Testis (tissue), 2 donors: ENCODE measurements at regions not wholly inside any gene's neighbourhood (a gene's known extent, or its start where the extent isn't known, plus 50 kb on each side); places are given as distances from the start of the nearest gene placed in this dataset.

Source experiments
- DNase-seq: peaks from one replicate; pipeline ENCODE4 v3.0.0-alpha.2; 2019
- H3K27ac ChIP-seq, 2 donors: fragments of 200-600 bp; sonication (generic); one replicate each; pipeline ENCODE4 v1.5.1; 2019
- H3K27me3 ChIP-seq: fragments of 200-600 bp; sonication (generic); one replicate; pipeline ENCODE4 v1.5.1; 2019
- H3K36me3 ChIP-seq: fragments of 200-600 bp; sonication (generic); one replicate; pipeline ENCODE4 v1.5.1; 2017; ENCODE audit warnings: low read depth; ENCODE audit errors: missing control alignments
- H3K4me1 ChIP-seq: fragments of 200-600 bp; sonication (generic); one replicate; pipeline ENCODE4 v1.5.1; 2019
- H3K4me3 ChIP-seq, 2 donors: fragments of 200-600 bp; sonication (generic); one replicate each; pipeline ENCODE4 v1.5.1; 2017 to 2019
- H3K9me3 ChIP-seq: fragments of 200-600 bp; sonication (generic); one replicate; pipeline ENCODE4 v1.5.1; 2017
- POLR2A ChIP-seq: fragments of 450-650 bp; IDR thresholded peaks from one replicate; pipeline ENCODE4 v1.6.1; 2017; ENCODE audit warnings: antibody characterized with exemption, mild to moderate bottlenecking, moderate library complexity
- WGBS, 2 donors: methylation state at CpG; one replicate each; pipeline ENCODE4 v1.1.5; 2018; 5-methylcytosine and 5-hydroxymethylcytosine counted together
- intact Hi-C: fragments of 100-400 bp; cut with DNase I; formaldehyde crosslinking; loops from one replicate; pipeline ENCODE4 v1.15.1; 2023; ENCODE audit warnings: low total_unique reads
- TF ChIP-seq, protein P1 (sequence below), 3 experiments: fragments of 450-650 bp in 2 of 3; fragments of 200-600 bp in 1 of 3; sonication (generic) in 1 of 3; IDR thresholded peaks; one replicate each; pipeline ENCODE4 v1.5.1; 2016 to 2019; ENCODE audit warnings: antibody characterized with exemption in 3 of 3, mild to moderate bottlenecking in 2 of 3, moderate library complexity in 1 of 3

DNA sequence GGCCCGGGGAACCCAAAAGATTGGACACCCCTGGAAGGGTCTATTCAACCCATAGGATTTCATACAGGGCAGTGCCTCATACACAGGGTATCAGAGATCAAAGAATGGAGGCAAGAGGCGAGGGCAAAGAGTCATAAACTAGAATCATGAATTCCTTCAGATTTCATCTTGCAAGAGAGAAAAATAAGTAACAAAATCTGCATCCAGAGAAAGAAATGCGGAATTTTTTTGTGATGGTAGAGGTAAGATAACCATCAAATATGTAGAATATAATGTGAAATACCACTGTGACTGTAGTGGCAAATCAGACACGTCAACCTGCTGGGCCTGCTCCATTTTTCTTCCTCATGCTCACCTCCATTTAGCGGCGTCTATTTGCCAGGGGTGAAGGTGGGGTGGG lies 143.6 kb downstream of the SNX18 start:
- intact Hi-C loops = no loop called here
- no peak overlapping the region for H3K4me3 ChIP-seq
- H3K27me3 ChIP-seq = no peaks in the 10 kb centered on the region
- H3K4me1 ChIP-seq = peaks cover 9% of the 10 kb centered on the region
- H3K9me3 ChIP-seq = no peaks in the 10 kb centered on the region
- TF ChIP-seq, protein P1, sequence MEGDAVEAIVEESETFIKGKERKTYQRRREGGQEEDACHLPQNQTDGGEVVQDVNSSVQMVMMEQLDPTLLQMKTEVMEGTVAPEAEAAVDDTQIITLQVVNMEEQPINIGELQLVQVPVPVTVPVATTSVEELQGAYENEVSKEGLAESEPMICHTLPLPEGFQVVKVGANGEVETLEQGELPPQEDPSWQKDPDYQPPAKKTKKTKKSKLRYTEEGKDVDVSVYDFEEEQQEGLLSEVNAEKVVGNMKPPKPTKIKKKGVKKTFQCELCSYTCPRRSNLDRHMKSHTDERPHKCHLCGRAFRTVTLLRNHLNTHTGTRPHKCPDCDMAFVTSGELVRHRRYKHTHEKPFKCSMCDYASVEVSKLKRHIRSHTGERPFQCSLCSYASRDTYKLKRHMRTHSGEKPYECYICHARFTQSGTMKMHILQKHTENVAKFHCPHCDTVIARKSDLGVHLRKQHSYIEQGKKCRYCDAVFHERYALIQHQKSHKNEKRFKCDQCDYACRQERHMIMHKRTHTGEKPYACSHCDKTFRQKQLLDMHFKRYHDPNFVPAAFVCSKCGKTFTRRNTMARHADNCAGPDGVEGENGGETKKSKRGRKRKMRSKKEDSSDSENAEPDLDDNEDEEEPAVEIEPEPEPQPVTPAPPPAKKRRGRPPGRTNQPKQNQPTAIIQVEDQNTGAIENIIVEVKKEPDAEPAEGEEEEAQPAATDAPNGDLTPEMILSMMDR (IDR thresholded peaks at IDR 0.05) = no peak
- no peak for TF ChIP-seq POLR2A
- no peaks in the 10 kb centered on the region for H3K36me3 ChIP-seq
- H3K27ac ChIP-seq = no peak overlapping the region
- no peak for DNase-seq
- 94 to 95% methylated on average over 6 of the region's 6 CpGs for WGBS, 2 donors

DNA sequence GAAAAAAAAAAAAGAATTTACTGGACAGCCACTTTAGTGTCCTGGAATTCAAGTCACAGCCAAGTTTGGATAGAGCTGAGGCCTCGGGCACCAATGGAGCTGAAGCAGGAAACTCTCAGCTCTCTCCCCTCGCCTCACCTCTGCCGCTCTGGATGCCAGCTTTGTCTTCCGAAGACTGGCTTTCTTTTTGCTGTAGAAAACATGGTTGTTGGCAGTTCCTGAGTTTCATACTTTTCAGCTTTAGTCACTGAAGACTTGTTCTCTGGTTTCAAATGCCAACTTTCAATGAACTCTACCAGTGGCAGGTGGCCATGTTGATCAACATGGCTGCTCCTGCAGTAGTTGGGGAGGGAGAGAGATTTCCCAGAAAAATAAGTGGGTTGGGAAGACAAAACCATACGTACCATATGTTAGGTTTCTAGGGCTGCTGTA lies 142.2 kb downstream of the SNX18 start:
- Histone ChIP-seq H3K9me3 (no peaks in the 10 kb centered on the region), H3K36me3 (no peaks in the 10 kb centered on the region), H3K4me1 (peaks cover 14% of the 10 kb centered on the region), H3K4me3 (no peak overlapping the region), H3K27ac (no peak overlapping the region), H3K27me3 (no peaks in the 10 kb centered on the region)
- intact Hi-C loops = no loop called here
- DNase-seq = no peak
- WGBS, 2 donors = 84 to 95% methylated on average over 5 of the region's 5 CpGs
- TF ChIP-seq POLR2A = no peak
- TF ChIP-seq, protein P1 (IDR thresholded peaks at IDR 0.05) = no peak

DNA sequence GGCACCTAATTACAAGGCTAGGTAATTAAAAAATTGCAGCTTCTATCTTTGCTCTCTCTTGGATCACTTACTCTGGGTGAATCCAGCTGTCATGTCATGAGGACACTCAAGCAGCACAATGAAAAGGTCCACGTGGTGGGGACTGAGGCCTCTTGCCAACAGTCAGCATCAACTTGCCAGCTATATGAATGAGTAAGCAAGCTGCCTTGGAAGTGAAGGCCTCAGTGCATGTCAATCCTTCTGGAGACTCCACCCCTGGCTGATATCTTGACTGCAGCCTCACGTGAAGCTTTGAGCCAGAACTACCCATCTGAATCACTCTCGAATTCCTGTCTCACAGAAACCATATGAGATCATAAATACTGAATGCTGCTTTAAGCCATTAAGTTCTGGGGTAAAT lies 140.5 kb downstream of the SNX18 start:
- 75 to 84% methylated on average over 3 of the region's 3 CpGs for WGBS, 2 donors
- H3K36me3 ChIP-seq = no peaks in the 10 kb centered on the region
- intact Hi-C loops = no loop called here
- no peaks in the 10 kb centered on the region for H3K27me3 ChIP-seq
- H3K4me1 ChIP-seq = peaks cover 8% of the 10 kb centered on the region
- no peak for DNase-seq
- TF ChIP-seq POLR2A = no peak
- TF ChIP-seq, protein P1 (IDR thresholded peaks at IDR 0.05) = no peak
- no peak overlapping the region for H3K27ac ChIP-seq
- H3K4me3 ChIP-seq = no peak overlapping the region
- no peaks in the 10 kb centered on the region for H3K9me3 ChIP-seq

DNA sequence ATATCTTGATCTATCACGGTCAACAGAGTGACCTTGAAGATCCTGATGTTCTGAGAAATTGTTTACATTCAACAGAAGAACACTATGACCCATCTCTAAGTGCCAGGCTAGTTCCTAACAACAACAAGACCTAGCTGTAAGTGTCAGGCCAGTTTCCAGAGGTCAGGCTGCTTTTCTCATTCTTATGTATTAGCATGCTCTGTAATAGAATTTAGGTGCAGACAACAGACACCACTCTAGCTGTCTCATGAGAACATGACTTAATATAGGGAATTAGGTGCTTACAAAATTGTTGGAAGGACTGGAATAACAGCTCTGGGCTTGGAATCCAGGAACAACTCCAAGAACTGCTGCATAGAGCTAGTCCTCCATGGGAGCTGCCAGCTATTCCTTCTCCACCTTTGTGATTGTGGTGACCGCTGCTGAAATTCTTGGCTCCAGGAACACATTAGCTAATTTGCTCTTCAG lies 138.7 kb downstream of the SNX18 start:
- Histone ChIP-seq H3K27me3 (no peaks in the 10 kb centered on the region), H3K4me3 (no peak overlapping the region), H3K4me1 (peaks cover 8% of the 10 kb centered on the region), H3K27ac (no peak overlapping the region), H3K36me3 (no peaks in the 10 kb centered on the region), H3K9me3 (no peaks in the 10 kb centered on the region)
- DNase-seq = no peak
- TF ChIP-seq POLR2A = no peak
- TF ChIP-seq, protein P1 (IDR thresholded peaks at IDR 0.05) = no peak
- WGBS, 2 donors = 38 to 40% methylated on average over 2 of the region's 2 CpGs
- intact Hi-C loops = no loop called here

DNA sequence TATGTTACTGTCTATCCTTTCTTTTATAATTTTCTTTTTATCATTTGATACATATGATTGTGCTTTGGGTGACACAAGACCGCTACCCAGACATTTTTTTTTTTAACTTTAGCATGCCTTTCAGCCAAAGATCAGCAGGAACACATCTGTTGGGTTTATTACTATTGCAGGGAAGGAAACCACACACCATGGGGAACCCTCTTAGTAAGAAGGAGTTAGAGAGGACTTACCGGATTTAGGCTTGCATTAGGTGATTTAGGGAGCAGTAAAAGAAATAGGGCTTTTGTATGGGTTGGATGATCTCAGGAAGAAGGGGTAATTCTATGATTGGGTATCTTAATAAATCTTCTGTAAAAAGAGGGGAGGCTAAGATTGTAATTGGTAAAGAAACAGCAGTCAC lies 138.2 kb downstream of the SNX18 start:
- 78 to 83% methylated on average over 2 of the region's 2 CpGs for WGBS, 2 donors
- DNase-seq = no peak
- Histone ChIP-seq H3K27ac (no peak overlapping the region), H3K27me3 (no peaks in the 10 kb centered on the region), H3K9me3 (no peaks in the 10 kb centered on the region), H3K4me3 (no peak overlapping the region), H3K4me1 (peaks cover 8% of the 10 kb centered on the region), H3K36me3 (no peaks in the 10 kb centered on the region)
- intact Hi-C loops = no loop called here
- TF ChIP-seq POLR2A = no peak
- TF ChIP-seq, protein P1 (IDR thresholded peaks at IDR 0.05) = no peak
